ENCODE measurements at regions not wholly inside any gene's neighbourhood (a gene's known extent, or its start where the extent isn't known, plus 50 kb on each side); places are given as distances from the start of the nearest gene placed in this dataset.

- Histone ChIP-seq H3K9me3 (ENCODE audit: insufficient read depth, low read depth) (no peaks in the 10 kb centered on the region), H2AFZ (no peak overlapping the region), H3K4me1 (replicated peaks; ENCODE audit: insufficient read depth) (no peaks in the 10 kb centered on the region), H4K20me1 (ENCODE audit: insufficient read depth) (no peaks in the 10 kb centered on the region), H3K27ac (no peak overlapping the region), H3K79me2 (ENCODE audit: low read depth) (no peaks in the 10 kb centered on the region), H3K4me2 (no peak overlapping the region), H3K9me2 (ENCODE audit: insufficient read depth) (no peaks in the 10 kb centered on the region), H3K27me3 (ENCODE audit: insufficient read depth, low read depth) (peaks cover 48% of the 10 kb centered on the region), H3K36me3 (ENCODE audit: low read depth) (no peaks in the 10 kb centered on the region), H3F3A (ENCODE audit: insufficient read depth, low read depth) (no peaks in the 10 kb centered on the region), H3K4me3 (no peak overlapping the region)
- TF ChIP-seq CTCF (conservative IDR thresholded peaks at IDR 0.05), result no peak
- TF ChIP-seq EZH2 (IDR thresholded peaks at IDR 0.05; ENCODE audit: low read depth), result no peak
- intact Hi-C loops (cut with micrococcal nuclease; ENCODE audit: unreplicated experiment), result no loop called here
- ChIA-PET POLR2A (ENCODE audit: unreplicated experiment) (no interaction called here), CTCF (interaction anchor here (0.6 kb wide), 1 partner anchor 9 kb away, joined by 3 read pairs; no protein-coding TSS in a partner anchor)
- no peak for DNase-seq
- BruUV-seq (replicated peaks), result no TSS peak
These were observed 82.7 kb upstream of the CALN1 start for GRCh38 chr7:72494807-72495206.

DNA sequence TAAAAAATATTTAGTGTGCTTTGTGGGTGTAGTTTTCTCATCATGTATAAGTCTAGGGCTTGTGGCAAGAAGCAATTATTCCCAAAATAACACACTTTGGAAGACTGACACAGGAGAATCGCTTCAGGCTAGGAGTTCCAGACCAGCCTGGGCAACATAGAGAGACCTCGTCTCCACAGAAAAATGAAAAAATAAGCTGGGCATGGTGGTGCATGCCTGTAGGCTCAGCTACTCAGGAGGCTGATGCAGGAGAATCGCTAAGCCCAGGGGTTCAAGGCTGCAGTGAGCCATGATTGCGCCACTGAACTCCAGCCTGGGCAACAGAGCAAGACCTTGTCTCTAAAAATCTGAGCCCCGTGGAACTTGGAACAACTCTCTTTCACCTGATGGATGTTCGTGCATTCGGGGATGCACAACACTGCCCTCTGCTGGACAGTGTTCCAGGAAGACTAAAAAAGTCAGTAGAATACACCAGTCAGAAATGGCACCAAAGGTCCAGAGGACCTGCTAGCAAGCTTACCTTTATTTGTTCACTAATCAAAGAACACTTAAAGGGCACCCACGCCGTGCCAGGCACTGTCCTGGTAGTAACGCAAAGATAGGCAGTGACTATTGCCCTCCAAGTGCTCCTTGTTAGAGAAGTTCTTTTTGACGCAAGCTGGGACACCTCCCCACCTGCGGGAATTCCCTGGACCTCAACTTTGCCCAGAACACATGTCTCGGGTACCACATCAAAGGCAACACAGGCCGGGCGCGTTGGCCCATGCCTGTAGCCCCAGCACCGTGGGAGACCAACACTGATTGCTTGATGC, 81.9 kb upstream of the CALN1 start:
- no peaks in the 10 kb centered on the region for H3K9me3 ChIP-seq (ENCODE audit: insufficient read depth, low read depth)
- ChIA-PET CTCF (interaction anchor here (0.5 to 0.6 kb wide), 2 partner anchors 10 to 220 kb away, joined by 3 read pairs; no protein-coding TSS in a partner anchor), POLR2A (ENCODE audit: unreplicated experiment) (no interaction called here)
- BruUV-seq (replicated peaks), result no TSS peak
- peak; percentile 82 for TF ChIP-seq CTCF (conservative IDR thresholded peaks at IDR 0.05)
- no peak for TF ChIP-seq EZH2 (IDR thresholded peaks at IDR 0.05; ENCODE audit: low read depth)
- no peaks in the 10 kb centered on the region for H3K4me1 ChIP-seq (replicated peaks; ENCODE audit: insufficient read depth)
- H3K9me2 ChIP-seq (ENCODE audit: insufficient read depth), result no peaks in the 10 kb centered on the region
- intact Hi-C loops (cut with micrococcal nuclease; ENCODE audit: unreplicated experiment), result no loop called here
- no peak overlapping the region for H3K27ac ChIP-seq
- H3F3A ChIP-seq (ENCODE audit: insufficient read depth, low read depth), result no peaks in the 10 kb centered on the region
- peaks cover 48% of the 10 kb centered on the region for H3K27me3 ChIP-seq (ENCODE audit: insufficient read depth, low read depth)
- H3K4me3 ChIP-seq, result no peak overlapping the region
- no peak overlapping the region for H2AFZ ChIP-seq
- peak in 1 of 2 experiments; percentile 40 for DNase-seq
- no peaks in the 10 kb centered on the region for H4K20me1 ChIP-seq (ENCODE audit: insufficient read depth)
- no peak overlapping the region for H3K4me2 ChIP-seq
- no peaks in the 10 kb centered on the region for H3K79me2 ChIP-seq (ENCODE audit: low read depth)
- no peaks in the 10 kb centered on the region for H3K36me3 ChIP-seq (ENCODE audit: low read depth)

DNA sequence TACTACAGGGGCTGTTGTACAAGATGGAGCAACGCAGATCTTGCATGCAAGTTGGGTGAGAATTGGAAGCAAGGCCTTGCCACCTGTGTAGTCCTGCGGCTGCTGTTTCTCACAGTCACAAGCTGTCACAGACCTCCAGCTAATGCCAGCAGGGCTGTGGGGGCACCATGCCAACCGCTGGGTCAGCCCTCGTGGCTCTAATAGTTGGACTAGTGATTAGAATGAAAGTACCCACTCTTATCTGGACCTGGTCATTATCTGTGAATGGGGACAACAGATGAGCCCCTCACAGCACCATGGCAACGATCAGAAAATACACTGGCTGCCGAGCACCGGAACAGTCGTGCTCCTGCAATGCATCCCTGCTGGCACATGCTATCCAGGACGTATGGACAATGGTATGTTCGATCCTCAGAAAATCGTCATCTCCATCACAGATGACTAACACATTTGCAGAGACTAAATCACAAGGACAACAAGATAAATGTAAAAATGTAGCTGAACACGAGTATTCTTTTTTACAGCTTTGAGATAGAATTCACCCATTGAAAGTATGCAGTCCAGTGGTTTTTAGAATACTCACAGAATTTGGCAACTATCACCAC, 80.4 kb upstream of the CALN1 start:
- Histone ChIP-seq H3K27me3 (ENCODE audit: insufficient read depth, low read depth) (peaks cover 46% of the 10 kb centered on the region), H3K79me2 (ENCODE audit: low read depth) (no peaks in the 10 kb centered on the region), H3K4me3 (no peak overlapping the region), H3K27ac (no peak overlapping the region), H3K9me2 (ENCODE audit: insufficient read depth) (no peaks in the 10 kb centered on the region), H3K4me2 (no peak overlapping the region), H3K4me1 (replicated peaks; ENCODE audit: insufficient read depth) (no peaks in the 10 kb centered on the region), H3K9me3 (ENCODE audit: insufficient read depth, low read depth) (no peaks in the 10 kb centered on the region), H3K36me3 (ENCODE audit: low read depth) (no peaks in the 10 kb centered on the region), H2AFZ (no peak overlapping the region), H4K20me1 (ENCODE audit: insufficient read depth) (no peaks in the 10 kb centered on the region), H3F3A (ENCODE audit: insufficient read depth, low read depth) (no peaks in the 10 kb centered on the region)
- no peak for TF ChIP-seq EZH2 (IDR thresholded peaks at IDR 0.05; ENCODE audit: low read depth)
- no peak for TF ChIP-seq CTCF (conservative IDR thresholded peaks at IDR 0.05)
- CTCF ChIA-PET, result no interaction called here
- BruUV-seq (replicated peaks), result no TSS peak
- POLR2A ChIA-PET (ENCODE audit: unreplicated experiment), result no interaction called here
- DNase-seq, result no peak
- intact Hi-C loops (cut with micrococcal nuclease; ENCODE audit: unreplicated experiment), result no loop called here

Measured in PC-9 (cell line).